ENCODE measurements at regions not wholly inside any gene's neighbourhood (a gene's known extent, or its start where the extent isn't known, plus 50 kb on each side); places are given as distances from the start of the nearest gene placed in this dataset.

DNA sequence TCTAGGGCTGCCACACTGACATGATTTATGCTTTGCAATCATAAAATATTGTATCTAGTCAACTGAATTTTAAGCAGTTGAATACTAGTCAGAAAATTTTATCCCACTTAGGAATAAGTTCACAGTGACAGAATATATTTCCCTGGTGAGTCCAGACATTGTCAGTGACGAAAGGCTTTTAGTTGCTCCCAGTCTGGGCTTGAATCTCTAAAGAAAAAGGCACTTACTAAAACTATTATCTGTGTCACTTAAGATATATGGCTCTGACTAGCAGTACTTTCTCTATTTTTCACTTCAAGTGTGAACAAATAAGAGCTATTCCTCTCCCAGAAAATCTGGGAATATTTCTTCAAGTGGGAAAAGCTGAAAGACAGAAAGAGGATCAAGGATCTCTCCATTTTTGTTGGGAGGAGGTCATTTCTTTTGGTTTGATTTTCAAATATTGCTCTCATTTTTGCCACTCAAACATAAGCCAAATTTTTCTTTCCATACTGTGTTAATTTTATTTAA, 1262.3 kb upstream of the USP15 start:
- no peak for TF ChIP-seq EZH2phosphoT487 (IDR thresholded peaks at IDR 0.05; ENCODE audit: borderline replicate concordance, low read length)
- TF ChIP-seq, protein P1, sequence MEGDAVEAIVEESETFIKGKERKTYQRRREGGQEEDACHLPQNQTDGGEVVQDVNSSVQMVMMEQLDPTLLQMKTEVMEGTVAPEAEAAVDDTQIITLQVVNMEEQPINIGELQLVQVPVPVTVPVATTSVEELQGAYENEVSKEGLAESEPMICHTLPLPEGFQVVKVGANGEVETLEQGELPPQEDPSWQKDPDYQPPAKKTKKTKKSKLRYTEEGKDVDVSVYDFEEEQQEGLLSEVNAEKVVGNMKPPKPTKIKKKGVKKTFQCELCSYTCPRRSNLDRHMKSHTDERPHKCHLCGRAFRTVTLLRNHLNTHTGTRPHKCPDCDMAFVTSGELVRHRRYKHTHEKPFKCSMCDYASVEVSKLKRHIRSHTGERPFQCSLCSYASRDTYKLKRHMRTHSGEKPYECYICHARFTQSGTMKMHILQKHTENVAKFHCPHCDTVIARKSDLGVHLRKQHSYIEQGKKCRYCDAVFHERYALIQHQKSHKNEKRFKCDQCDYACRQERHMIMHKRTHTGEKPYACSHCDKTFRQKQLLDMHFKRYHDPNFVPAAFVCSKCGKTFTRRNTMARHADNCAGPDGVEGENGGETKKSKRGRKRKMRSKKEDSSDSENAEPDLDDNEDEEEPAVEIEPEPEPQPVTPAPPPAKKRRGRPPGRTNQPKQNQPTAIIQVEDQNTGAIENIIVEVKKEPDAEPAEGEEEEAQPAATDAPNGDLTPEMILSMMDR (IDR thresholded peaks at IDR 0.05; ENCODE audit: low read depth, low read length, poor library complexity, severe bottlenecking): no peak
- H3K36me3 ChIP-seq (ENCODE audit: control insufficient read depth, low read length): no peaks in the 10 kb centered on the region
- no peaks in the 10 kb centered on the region for H3K4me1 ChIP-seq (ENCODE audit: control insufficient read depth, low read length)
- H3K27me3 ChIP-seq (ENCODE audit: control insufficient read depth, low read length): no peaks in the 10 kb centered on the region
- no peak overlapping the region for H3K4me2 ChIP-seq (ENCODE audit: low read length)
- no peaks in the 10 kb centered on the region for H3K79me2 ChIP-seq (ENCODE audit: control insufficient read depth, low read length)
- no peaks in the 10 kb centered on the region for H3F3A ChIP-seq (ENCODE audit: control insufficient read depth, insufficient read depth)
- no peak overlapping the region for H3K4me3 ChIP-seq (ENCODE audit: low read length)
- no peaks in the 10 kb centered on the region for H3K9me3 ChIP-seq (ENCODE audit: control insufficient read depth, insufficient read depth, low read length)
- H3K27ac ChIP-seq (ENCODE audit: low read depth, low read length): no peak overlapping the region
- no peaks in the 10 kb centered on the region for H3K9me2 ChIP-seq (replicated peaks; ENCODE audit: control insufficient read depth, low read length)
- H4K20me1 ChIP-seq (ENCODE audit: control insufficient read depth, insufficient read depth, low read depth, low read length): no peaks in the 10 kb centered on the region

GRCh38 chr12:61009192-61009591, 1251.0 kb upstream of the USP15 start:
- H3K9me2 ChIP-seq (replicated peaks; ENCODE audit: control insufficient read depth, low read length): no peaks in the 10 kb centered on the region
- H3K4me3 ChIP-seq (ENCODE audit: low read length): no peak overlapping the region
- no peaks in the 10 kb centered on the region for H3K4me1 ChIP-seq (ENCODE audit: control insufficient read depth, low read length)
- H3K27me3 ChIP-seq (ENCODE audit: control insufficient read depth, low read length): no peaks in the 10 kb centered on the region
- H3K27ac ChIP-seq (ENCODE audit: low read depth, low read length): no peak overlapping the region
- no peak overlapping the region for H3K4me2 ChIP-seq (ENCODE audit: low read length)
- no peaks in the 10 kb centered on the region for H4K20me1 ChIP-seq (ENCODE audit: control insufficient read depth, insufficient read depth, low read depth, low read length)
- H3K36me3 ChIP-seq (ENCODE audit: control insufficient read depth, low read length): no peaks in the 10 kb centered on the region
- H3K9me3 ChIP-seq (ENCODE audit: control insufficient read depth, insufficient read depth, low read length): no peaks in the 10 kb centered on the region
- H3F3A ChIP-seq (ENCODE audit: control insufficient read depth, insufficient read depth): no peaks in the 10 kb centered on the region
- TF ChIP-seq EZH2phosphoT487 (IDR thresholded peaks at IDR 0.05; ENCODE audit: borderline replicate concordance, low read length): no peak
- TF ChIP-seq, protein P1 (IDR thresholded peaks at IDR 0.05; ENCODE audit: low read depth, low read length, poor library complexity, severe bottlenecking): no peak
- H3K79me2 ChIP-seq (ENCODE audit: control insufficient read depth, low read length): no peaks in the 10 kb centered on the region

- Histone ChIP-seq H3K9me2 (replicated peaks; ENCODE audit: control insufficient read depth, low read length) (no peaks in the 10 kb centered on the region), H3K4me2 (ENCODE audit: low read length) (no peak overlapping the region), H3K4me3 (ENCODE audit: low read length) (no peak overlapping the region), H3K36me3 (ENCODE audit: control insufficient read depth, low read length) (no peaks in the 10 kb centered on the region), H3K27ac (ENCODE audit: low read depth, low read length) (no peak overlapping the region), H3K4me1 (ENCODE audit: control insufficient read depth, low read length) (no peaks in the 10 kb centered on the region), H4K20me1 (ENCODE audit: control insufficient read depth, insufficient read depth, low read depth, low read length) (no peaks in the 10 kb centered on the region), H3K27me3 (ENCODE audit: control insufficient read depth, low read length) (no peaks in the 10 kb centered on the region), H3K79me2 (ENCODE audit: control insufficient read depth, low read length) (no peaks in the 10 kb centered on the region), H3F3A (ENCODE audit: control insufficient read depth, insufficient read depth) (no peaks in the 10 kb centered on the region), H3K9me3 (ENCODE audit: control insufficient read depth, insufficient read depth, low read length) (no peaks in the 10 kb centered on the region)
- no peak for TF ChIP-seq EZH2phosphoT487 (IDR thresholded peaks at IDR 0.05; ENCODE audit: borderline replicate concordance, low read length)
- TF ChIP-seq, protein P1 (IDR thresholded peaks at IDR 0.05; ENCODE audit: low read depth, low read length, poor library complexity, severe bottlenecking): no peak
Observed at GRCh38 chr12:61011767-61012423, 1248.3 kb upstream of the USP15 start.

All from DOHH2 (cell line).